Ishikawa (cell line): ENCODE measurements at regions not wholly inside any gene's neighbourhood (a gene's known extent, or its start where the extent isn't known, plus 50 kb on each side); places are given as distances from the start of the nearest gene placed in this dataset.

ENCODE experiments used
- CEBPB ChIP-seq: IDR thresholded peaks from 2 replicates; pipeline ENCODE4 v1.6.1; 2012
- CREB1 ChIP-seq: IDR thresholded peaks from 2 replicates; pipeline ENCODE4 v1.6.1; 2012; ENCODE audit warnings: low read depth
- EGR1 ChIP-seq: IDR thresholded peaks from 2 replicates; pipeline ENCODE4 v1.6.1; 2012
- EP300 ChIP-seq: IDR thresholded peaks from 2 replicates; pipeline ENCODE4 v1.6.1; 2012; ENCODE audit warnings: borderline replicate concordance
- FOXM1 ChIP-seq: IDR thresholded peaks from 2 replicates; pipeline ENCODE4 v1.6.1; 2012; ENCODE audit warnings: low read depth, borderline replicate concordance
- NFIC ChIP-seq: IDR thresholded peaks from 2 replicates; pipeline ENCODE4 v1.6.1; 2012
- RAD21 ChIP-seq: IDR thresholded peaks from 2 replicates; pipeline ENCODE4 v1.6.1; 2012; ENCODE audit warnings: low read depth
- REST ChIP-seq: IDR thresholded peaks from 2 replicates; pipeline ENCODE4 v1.6.1; 2012; ENCODE audit warnings: low read depth, mild to moderate bottlenecking
- TAF1 ChIP-seq: IDR thresholded peaks from 2 replicates; pipeline ENCODE4 v1.6.1; 2012; ENCODE audit warnings: low read depth, mild to moderate bottlenecking
- TCF12 ChIP-seq: IDR thresholded peaks from 2 replicates; pipeline ENCODE4 v1.6.1; 2012; ENCODE audit warnings: low read depth
- TEAD4 ChIP-seq: IDR thresholded peaks from 2 replicates; pipeline ENCODE4 v1.6.1; 2012
- YY1 ChIP-seq: IDR thresholded peaks from 2 replicates; pipeline ENCODE4 v1.6.1; 2012; ENCODE audit warnings: low read depth
- ZBTB7A ChIP-seq: IDR thresholded peaks from 2 replicates; pipeline ENCODE4 v1.6.1; 2012; ENCODE audit warnings: low read depth
- TF ChIP-seq, protein P1 (sequence below): IDR thresholded peaks from 2 replicates; pipeline ENCODE4 v1.6.1; 2012
- TF ChIP-seq, protein P2 (sequence below): IDR thresholded peaks from 2 replicates; pipeline ENCODE4 v1.6.1; 2012

- no peak for TF ChIP-seq EP300
- TF ChIP-seq, protein P1, sequence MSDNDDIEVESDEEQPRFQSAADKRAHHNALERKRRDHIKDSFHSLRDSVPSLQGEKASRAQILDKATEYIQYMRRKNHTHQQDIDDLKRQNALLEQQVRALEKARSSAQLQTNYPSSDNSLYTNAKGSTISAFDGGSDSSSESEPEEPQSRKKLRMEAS, result no peak
- TF ChIP-seq, protein P2, sequence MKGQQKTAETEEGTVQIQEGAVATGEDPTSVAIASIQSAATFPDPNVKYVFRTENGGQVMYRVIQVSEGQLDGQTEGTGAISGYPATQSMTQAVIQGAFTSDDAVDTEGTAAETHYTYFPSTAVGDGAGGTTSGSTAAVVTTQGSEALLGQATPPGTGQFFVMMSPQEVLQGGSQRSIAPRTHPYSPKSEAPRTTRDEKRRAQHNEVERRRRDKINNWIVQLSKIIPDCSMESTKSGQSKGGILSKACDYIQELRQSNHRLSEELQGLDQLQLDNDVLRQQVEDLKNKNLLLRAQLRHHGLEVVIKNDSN, result no peak
- no peak for TF ChIP-seq CREB1
- TF ChIP-seq TCF12, result no peak
- TF ChIP-seq ZBTB7A, result no peak
- TF ChIP-seq FOXM1, result no peak
- TF ChIP-seq TEAD4, result no peak
- TF ChIP-seq EGR1, result no peak
- TF ChIP-seq REST, result no peak
- TF ChIP-seq RAD21, result no peak
- TF ChIP-seq CEBPB, result no peak
- TF ChIP-seq NFIC, result no peak
- TF ChIP-seq TAF1, result no peak
- TF ChIP-seq YY1, result no peak
Measured at GRCh38 chr22:47804281-47804680, 1041.8 kb downstream of the TBC1D22A start.

DNA sequence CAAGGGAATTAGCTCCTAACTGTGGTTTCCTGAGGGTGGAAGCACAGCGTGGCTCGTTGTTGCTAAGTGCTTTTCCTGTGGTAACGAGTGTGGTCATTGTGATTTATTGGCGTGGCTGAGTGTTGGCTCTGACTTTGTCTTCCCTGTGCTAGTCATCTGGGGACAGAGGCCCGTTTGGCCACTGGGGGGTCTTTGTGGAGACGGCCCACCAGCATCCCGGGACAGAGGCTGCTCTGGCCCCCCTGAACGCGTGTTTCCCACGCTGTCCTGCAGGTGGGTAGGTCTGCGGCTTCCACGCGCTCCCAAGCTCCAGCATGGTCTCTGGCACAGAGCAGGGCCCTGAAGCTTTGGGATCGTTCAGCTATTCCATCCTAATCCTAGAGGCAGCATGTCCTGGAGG, 1040.0 kb downstream of the TBC1D22A start:
- no peak for TF ChIP-seq TEAD4
- TF ChIP-seq, protein P2, result no peak
- no peak for TF ChIP-seq EGR1
- no peak for TF ChIP-seq CEBPB
- no peak for TF ChIP-seq ZBTB7A
- TF ChIP-seq TCF12, result no peak
- no peak for TF ChIP-seq YY1
- no peak for TF ChIP-seq FOXM1
- no peak for TF ChIP-seq REST
- TF ChIP-seq, protein P1, result no peak
- no peak for TF ChIP-seq NFIC
- no peak for TF ChIP-seq RAD21
- no peak for TF ChIP-seq TAF1
- no peak for TF ChIP-seq EP300
- no peak for TF ChIP-seq CREB1

DNA sequence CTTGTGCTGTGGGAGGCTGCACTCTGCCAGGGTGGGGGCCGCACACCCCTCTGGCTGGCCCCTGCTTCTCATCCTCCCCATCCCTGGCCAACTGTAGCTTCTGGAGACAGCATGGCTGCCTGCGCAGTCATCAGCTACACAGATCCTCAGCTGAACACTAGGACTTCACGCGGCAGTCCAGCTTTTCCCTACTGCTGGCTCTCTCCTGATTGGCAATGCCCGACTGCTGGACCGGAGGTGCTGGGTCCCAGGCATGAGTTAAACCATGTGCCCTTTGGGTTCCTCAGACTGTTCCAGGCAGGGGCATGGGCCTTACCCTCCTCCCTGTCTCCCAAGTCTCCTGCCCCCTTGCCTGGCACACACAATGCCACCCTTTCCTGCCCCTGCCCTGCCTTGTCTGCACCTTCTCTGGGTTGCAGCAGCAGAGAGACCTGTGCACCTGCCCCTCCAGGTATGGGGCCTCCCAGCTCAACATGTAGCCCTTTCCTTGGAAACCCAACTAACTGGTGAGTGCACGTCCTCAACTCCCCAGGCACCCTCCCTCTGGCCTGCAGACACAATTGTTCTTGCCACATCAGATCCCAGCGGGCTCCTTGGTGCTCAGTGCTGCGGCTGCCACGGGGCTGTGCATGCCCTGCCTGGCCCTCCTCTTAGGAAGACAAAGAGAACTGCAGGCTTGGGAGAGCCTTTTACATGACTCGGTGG, 1039.2 kb downstream of the TBC1D22A start:
- TF ChIP-seq REST (no peak), ZBTB7A (no peak), FOXM1 (no peak)

DNA sequence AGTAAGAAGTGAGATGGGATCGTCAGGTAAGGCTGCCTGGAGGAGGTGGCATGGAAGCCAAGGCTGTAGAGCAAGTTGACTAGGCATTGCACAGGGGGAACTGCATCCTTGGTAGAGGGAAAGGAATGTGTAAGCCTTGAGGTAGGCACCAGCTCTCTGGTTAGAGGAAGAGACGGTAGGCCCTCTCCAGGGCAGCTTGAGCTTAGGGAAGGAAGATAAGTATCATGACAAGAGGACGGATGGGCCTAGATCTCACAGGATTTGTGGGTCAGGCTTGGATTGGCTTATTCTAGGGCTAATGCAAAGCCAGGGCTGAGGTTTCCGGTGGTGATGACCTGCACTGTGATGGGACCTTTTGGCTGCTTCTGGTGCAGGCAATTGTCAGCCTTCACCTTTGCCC, 1035.8 kb downstream of the TBC1D22A start:
- TF ChIP-seq YY1, result no peak
- TF ChIP-seq ZBTB7A, result no peak
- no peak for TF ChIP-seq EGR1
- TF ChIP-seq CEBPB, result no peak
- no peak for TF ChIP-seq FOXM1
- TF ChIP-seq, protein P2, result no peak
